DLD1 (cell line): ENCODE measurements at regions not wholly inside any gene's neighbourhood (a gene's known extent, or its start where the extent isn't known, plus 50 kb on each side); places are given as distances from the start of the nearest gene placed in this dataset.

Source experiments
- in situ Hi-C: cut with HindIII; loops from 2 replicates; pipeline ENCODE4 v1.10.0; 2017; ENCODE audit warnings: low sequenced_read_pairs

DNA sequence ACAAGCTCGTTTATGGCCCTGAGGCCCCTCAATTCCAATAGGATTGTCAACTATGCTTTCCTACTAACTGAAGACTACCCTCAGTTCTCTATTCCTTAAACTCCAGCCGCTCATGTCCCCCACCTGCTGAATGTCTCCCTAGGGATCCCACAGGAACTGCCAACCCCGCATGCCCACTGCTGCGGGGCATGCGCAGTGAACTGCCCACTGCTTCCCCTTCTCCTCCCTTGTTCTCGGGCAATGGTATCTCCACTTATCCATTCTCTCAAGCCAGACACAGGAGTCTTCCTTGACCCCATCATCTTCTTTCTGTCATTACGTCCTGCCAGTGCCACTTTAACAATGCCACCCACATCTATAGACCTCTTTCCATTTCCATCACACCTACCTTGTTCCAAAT is 90.0 kb downstream of the FGF18 start:
- in situ Hi-C loops: no loop called here

DNA sequence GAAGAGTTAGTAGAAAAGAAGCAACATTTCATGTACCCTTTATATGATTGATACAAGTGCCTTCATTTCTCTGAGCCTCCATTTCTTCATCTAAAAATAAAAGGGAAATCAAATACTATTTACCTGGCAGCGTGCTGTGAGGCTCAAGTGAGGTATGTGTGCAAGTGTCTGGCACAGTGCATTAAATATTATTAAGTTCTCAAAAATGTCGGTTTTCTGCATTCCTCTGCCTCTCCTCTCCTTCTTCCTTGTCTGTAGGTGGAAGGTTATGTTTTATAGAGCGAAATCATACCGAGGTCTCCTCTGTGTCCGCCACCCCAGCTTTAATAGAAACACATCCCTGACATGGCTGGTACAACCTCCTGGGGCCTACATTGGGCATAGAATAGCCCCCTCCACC is 93.0 kb downstream of the FGF18 start:
- in situ Hi-C loops: no loop called here

GRCh38 chr5:171513591-171513990 is 94.1 kb downstream of the FGF18 start:
- in situ Hi-C loops: no loop called here

- in situ Hi-C loops: no loop called here
Observed at GRCh38 chr5:171518916-171519315, 99.5 kb downstream of the FGF18 start.

DNA sequence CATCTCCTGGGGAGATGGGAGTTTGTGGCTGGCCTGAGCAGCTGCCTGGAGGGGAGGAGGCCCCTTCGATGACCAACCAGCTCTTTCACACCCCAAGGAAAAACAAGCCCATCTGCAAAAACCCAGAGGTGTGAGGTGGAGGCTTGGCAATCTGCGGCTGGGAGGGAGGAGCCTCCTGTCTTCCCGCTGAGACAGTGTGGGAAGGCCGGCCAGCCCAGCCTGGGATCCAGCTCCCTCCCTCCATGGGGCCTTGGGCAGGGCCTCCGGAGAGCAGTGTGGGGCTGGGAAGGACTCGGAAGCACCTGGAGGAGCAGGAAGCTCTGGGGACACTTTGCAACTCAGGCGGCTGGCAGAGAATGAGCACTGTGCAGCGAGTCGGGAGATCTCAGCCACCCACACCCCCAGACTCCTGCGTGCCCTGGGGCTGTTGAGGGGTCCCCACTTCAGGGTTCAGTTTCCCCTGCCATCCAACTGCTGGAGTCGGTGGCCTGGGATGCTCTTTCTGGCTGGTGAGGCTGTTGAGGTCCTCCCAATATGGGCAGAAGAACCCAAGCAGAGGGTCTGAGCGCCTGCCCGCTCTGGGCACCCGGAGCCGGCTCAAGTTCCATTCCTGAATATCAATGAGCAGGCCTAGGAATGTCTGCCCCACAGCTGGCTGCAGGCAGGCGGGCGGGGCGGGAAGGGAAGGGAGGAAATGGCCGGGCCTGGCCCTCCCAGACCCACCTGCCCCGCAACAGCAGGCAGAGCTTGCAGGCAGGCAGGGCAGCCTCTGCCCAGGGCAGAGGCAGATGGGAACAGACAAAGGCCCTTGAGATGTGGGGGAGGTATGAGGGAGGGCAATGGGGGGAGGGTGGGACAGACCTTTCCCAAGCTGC is 101.1 kb downstream of the FGF18 start:
- in situ Hi-C loops: no loop called here

DNA sequence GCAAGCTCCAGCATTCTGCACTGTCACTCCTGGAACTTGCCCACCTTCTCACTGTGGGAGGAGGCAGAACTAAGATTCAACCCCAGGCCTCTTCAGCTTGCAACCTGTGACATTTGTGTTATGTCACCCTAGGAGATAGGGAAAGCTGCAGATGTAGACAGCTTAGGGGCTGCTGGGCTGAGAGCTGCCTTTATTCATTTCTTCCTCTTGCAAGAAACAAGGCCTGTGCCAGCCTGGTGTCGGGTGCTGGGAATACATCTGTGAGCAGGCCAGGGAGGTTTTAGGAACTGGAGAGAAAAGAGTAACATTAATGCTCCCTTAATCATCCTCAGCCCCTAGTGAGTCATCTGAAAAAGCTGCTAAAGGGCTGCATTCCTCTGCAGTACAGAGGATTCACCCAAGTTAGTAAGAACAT is 101.8 kb downstream of the FGF18 start:
- in situ Hi-C loops: no loop called here

- in situ Hi-C loops: no loop called here
Observed at GRCh38 chr5:171521679-171522078, 102.2 kb downstream of the FGF18 start.

DNA sequence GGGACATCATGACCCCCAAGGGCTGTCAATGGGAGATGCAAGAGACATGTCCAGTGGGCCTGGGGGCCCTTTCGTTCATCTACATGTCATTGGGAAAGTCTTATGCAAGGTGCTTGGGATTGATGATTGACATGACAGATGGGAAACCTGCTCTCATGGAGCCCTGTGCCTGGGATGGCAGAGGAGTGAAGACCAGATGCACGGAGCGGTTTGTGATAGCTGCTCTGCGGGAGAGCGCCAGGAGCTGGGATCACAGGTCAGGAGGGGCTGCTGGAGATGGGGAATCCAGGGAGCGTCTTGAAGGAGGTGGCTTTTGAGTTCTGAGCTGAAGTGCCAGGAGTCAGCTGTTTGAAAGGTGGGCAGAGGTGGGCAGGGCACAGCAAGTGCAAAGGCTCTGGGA is 104.3 kb downstream of the FGF18 start:
- in situ Hi-C loops: no loop called here

DNA sequence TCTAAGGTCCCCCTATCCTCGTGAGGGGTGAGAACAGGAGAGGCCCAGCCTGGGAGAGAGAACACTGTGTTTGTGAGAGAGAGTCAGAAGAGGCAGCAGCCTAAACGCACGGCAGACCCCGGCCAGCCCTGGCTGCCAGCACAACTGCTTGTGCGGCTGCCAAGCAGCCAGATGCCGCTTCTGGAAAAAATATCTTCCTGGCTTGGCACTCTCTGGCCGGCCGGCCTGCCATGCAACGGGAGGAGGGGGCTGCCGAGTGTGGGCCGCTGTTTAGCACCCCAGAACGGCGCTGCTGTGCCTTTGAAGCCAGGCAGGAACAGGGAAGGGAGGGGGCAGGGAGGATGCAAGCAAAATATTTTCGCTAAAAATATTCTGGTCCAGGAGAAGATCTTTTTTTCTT is 105.0 kb downstream of the FGF18 start:
- in situ Hi-C loops: no loop called here

DNA sequence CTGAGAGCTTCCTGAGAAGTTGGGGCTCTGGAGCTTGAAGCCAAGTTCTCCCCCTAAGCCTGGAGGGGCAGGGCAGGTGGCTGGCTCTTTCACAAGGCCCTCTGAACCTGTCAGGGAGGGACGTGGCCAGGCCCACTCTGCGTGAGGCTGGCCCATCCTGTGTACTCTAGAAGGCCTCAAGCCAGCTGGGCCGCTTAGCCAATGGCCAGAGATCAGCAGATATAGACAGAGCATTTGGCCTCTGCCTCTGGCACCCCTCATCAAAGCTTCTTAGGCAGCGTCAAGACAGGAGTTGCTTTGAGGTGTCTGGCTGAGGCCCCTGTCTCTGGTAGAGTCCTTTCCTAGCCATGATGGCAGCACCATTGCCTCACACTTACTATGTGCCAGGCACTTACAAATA is 105.6 kb downstream of the FGF18 start:
- in situ Hi-C loops: no loop called here

- in situ Hi-C loops: no loop called here
Observed at GRCh38 chr5:171528036-171528435, 108.6 kb downstream of the FGF18 start.

DNA sequence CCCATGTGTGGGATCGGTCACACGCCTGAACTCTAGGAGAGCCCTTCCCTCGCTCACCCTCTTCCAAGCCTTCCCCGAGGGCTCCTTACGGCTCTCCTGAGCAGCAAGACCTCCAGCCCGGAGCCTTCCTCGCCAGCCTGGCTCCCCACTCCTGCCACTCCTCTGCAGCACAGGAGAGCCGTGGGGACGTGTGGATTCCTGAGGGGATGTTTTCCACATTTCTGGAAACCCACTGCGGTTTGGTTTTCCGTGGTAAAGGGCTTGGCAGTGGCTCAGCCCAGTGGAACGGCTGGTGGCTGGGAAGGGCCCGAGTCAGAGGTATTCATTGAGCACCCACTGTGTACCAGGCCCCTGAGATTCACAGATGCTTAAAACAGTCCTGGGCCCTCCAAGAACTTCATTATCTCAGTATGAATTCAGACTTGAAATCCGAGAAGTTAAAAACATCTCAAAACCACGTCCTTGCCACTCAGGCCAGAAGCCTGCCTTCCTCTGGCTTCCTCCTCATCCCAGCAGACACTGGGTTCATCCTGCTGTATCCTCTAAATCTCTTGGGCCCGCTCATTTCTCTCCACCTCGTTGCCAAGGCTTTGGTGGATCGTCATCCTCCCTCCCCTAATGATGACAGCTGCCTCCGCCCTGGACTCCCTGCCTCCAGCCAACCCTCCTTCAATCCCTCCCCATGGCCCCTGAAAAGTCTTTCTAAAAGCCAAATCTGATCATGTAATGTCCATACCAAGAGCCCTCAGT is 109.6 kb downstream of the FGF18 start:
- in situ Hi-C loops: no loop called here

DNA sequence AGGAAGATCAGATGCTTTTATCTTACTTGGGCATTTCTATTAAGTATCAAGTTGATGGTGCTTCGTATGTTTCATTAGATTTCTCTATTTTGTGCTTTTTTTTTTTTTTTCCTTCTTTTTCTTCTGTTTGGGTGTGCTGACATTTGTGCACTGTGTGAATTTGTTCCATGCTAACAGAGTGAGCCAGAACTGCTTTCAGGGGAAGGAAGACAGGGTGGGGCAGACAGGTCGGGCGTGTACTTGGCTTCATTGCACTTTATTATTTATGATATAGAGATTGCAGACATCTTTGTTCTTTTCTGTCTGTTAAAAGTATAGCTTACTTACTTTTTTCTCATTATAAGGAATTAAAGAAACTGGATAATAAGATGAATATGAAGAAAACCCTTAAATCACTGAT is 112.2 kb downstream of the FGF18 start:
- in situ Hi-C loops: no loop called here

- in situ Hi-C loops: no loop called here
Observed at GRCh38 chr5:171533153-171533552, 113.7 kb downstream of the FGF18 start.

DNA sequence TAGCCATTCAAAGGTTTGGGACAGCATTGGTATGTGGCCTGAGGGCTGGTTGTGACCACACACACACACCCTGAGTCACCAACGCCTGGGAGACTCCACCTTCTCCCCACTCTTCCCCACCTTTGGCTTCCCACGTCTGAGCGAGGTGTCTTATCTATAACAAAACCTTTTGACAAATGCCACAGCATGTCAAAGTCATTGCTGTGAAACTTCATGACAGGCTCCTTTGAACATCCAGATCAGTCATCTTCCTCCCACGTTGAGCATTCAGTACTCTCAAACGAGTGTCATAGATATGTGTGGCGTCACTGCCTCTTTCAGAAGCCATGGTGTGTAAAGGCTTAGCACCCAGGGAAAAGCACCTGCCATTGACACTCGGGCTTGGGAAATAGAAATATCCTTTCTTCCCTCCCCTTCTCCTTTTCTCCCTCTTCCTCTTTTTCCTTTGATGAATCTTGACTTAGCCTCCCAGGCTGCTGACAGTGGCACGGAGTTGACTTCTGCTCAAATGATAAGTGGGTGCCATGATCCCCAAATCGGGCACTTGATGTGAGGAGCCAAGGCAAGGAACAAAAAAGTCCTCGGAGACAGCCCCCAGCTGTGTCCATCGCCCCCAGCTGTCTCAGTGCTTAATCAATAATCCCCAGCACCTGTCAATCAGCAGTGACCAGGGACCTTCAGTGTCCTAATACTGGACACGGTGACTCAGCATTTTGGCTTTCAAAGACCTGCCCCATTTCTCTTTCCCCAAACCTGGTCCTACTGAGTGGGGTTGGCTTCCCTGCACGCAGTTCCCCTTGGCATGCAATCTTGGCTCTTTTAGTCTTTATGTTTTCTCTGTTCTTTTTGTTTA is 114.8 kb downstream of the FGF18 start:
- in situ Hi-C loops: no loop called here

DNA sequence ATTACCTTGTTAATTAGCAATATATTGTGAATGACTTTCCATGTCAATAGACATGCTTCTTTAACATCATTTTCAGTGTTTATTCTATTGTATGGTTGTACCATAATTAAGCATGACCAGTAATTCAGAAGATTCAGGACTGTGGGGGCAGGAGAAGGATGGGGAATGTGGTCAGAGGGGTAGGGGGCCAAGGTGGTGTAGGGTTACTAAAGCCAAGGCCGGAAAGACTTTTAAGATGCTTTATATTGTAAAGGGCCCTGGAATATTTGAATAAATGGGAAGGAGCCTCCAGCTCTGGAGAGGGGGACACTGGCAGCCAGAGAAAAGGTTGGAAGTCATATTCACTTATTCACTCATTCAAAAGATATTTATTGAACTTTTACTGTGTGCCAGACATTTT is 115.7 kb downstream of the FGF18 start:
- in situ Hi-C loops: no loop called here

DNA sequence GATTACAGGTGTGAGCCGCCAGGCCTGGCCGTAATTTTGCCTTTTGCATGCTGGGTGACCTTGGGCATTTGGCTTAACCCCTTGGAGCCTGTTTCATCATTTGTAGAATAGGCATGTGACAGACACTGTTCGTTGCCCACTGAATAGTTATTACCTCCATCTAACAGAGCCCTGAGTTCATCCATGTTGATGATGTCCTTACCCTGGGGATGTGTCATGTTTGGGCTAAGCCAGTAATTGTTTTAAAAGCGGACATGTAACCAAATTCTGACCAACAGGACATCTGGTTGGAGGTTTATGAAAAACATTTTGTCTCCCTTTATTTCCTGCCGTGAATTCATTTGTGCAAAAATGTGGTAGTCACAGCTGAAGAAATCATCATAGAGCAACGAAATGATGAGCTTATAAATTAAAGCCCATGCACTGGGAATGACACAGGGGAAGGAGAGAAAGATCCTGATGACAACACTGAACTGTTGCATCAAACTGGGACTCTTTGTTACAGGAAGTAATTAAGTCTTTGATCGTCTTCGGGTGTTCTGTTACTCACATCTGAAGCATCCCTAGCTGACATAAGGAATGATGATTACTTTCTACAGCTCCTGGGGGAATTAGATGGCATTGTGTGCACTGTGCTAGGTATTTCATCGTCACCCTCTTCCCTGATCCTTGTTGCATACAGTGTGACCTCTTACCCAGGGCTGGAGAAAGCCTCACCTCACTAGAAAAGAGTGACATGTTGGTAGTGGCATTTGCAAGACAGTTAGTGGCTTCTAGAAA is 117.8 kb downstream of the FGF18 start:
- in situ Hi-C loops: no loop called here

DNA sequence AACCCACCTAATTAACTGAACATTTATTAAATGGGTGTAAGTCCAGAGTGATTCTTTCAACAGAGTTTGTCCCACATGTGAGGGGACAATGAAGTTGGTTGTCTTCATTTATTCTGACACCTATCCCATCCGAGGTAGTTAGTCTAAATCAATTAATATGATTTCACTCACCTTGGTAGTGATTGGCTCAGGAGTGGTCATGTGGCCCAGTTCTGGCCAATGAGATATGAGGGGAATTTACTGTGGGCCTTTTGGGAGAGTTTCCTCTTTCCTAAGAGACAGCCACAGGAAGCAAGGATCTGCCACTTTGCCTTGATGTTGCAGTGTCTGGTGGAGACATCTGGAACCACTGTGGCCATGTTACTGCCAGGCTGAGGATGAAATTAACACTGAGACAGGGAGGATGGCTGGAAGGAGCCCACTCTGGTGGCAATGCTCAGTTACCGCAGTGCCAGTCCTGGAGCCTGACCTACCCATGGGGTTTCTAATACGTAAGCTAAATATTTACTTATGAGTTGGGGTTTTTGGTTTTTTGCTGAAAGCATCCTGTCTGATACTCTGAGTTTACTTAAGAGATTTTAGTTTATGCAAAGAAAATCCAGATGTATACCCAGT is 118.6 kb downstream of the FGF18 start:
- in situ Hi-C loops: no loop called here

DNA sequence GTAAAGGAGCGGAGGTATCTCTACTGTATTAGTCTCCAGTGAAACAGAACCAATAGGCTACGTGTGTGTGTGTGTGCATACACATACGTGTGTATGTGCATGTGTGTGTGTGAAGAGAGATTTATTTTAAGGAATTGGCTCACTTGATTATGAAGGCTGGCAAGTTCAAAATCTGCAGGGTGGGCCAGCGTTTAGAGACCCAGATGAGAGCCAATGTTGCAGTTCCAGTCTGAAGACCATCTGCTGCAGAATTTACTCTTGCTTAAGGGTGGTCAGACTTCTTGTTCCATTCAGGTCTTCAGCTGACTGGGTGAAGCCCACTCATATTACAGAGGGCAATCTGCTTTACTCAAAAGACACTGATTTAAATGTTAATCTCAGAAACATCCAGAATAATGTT is 119.2 kb downstream of the FGF18 start:
- in situ Hi-C loops: no loop called here

- in situ Hi-C loops: no loop called here
Observed at GRCh38 chr5:171540865-171541264, 121.4 kb downstream of the FGF18 start.
